GM19463 (cell line): ENCODE measurements at regions not wholly inside any gene's neighbourhood (a gene's known extent, or its start where the extent isn't known, plus 50 kb on each side); places are given as distances from the start of the nearest gene placed in this dataset.

Experiments
- ATAC-seq: cut with Tn5 transposase; IDR thresholded peaks from one replicate; pipeline ENCODE4 v1.9.1; 2021; ENCODE audit warnings: mild to moderate bottlenecking, moderate library complexity; ENCODE audit not compliant: unreplicated experiment

DNA sequence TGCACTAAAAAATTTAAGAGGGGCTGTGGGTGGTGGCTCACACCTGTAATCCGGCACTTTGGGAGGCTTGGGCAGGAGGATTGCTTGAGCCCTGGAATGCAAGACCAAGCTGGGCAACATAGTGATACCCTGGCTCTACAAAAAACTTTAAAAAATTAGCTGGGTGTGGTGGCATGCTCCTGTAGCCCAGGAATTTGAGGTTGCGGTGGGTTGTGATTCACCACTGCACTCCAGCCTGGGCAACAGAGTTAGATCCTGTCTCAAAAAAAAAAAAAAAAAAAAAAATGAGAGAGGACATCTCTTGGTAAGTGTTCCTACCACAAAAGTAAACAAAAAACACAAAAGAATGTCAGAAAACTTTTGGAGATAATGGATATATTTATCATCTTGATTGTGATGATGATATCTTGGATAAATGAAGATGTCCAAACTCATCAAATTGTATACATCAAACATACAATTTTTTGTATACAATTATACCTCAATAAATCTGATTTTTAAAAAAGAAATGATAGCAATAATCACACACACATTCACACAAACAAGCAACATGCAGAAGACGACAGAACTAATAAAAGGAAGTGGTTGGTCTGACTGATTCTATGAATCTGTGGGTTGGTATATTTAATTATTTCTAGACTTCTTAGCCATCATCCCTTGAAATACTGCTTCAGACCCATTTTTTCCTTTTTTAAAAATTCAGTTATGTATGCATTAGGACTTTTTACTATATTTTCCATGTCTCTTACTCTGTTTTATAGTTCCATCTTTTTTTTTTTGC, 465.9 kb downstream of the PLA2G4A start:
- no peak for ATAC-seq

GRCh38 chr1:187300081-187300480, 471.3 kb downstream of the PLA2G4A start:
- ATAC-seq: no peak

DNA sequence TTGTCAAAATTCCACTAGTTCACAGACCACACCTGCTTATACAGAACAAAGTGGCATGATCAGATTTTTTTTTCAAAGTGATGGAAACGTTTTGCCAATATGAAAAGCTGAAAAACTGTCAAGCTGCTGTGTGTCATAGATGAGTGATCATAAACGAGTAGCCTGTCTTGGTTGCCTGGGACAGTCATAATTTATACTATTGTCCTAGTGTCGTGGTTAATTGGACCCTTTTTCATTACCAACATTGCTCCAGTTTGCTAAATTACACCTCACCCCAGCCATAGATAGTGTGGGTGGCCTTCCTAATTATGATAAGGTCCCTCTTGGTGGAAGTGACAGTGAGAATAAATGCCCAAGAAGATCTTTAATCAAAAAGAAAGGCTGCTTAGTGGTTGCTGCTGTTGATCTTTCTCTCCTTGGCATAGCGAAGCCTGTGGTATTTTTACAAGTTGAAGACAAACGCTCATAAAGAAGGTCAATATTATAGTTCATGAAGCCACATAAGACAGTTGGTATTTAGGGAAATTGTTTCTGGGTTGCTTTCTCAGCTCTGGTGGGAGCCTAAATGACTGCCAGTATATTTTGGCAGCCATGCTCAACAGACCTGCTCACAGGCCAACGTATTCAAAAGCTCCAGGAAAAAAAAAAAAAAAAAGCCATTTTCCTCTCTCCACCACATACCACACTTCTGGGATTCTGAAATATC, 478.1 kb downstream of the PLA2G4A start:
- no peak for ATAC-seq

- ATAC-seq: no peak
These were observed 481.4 kb downstream of the PLA2G4A start for GRCh38 chr1:187310038-187310631.

- no peak for ATAC-seq
These were observed 484.4 kb downstream of the PLA2G4A start for GRCh38 chr1:187313115-187313514.

DNA sequence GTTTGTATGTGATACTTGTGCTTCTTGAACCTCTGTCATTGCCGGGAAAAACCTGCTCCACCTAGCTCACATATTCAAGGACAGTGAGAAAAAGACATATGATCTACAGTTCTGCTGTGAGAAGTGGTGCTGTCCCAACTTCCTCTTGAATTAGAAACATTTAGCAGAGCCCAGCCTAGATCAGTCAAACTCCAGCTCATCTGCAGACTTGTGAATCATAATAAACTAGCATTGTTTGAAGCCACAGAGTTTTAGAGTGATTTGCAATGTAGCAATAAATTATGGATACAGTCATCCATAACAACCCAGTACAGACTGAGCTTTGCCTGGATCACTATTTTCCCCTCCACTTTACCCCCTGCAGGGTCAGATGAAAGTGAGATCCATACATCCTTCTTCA, 497.8 kb downstream of the PLA2G4A start:
- no peak for ATAC-seq

GRCh38 chr1:187336441-187337168, 507.9 kb downstream of the PLA2G4A start:
- ATAC-seq: no peak

GRCh38 chr1:187338762-187339412, 510.1 kb downstream of the PLA2G4A start:
- no peak for ATAC-seq

DNA sequence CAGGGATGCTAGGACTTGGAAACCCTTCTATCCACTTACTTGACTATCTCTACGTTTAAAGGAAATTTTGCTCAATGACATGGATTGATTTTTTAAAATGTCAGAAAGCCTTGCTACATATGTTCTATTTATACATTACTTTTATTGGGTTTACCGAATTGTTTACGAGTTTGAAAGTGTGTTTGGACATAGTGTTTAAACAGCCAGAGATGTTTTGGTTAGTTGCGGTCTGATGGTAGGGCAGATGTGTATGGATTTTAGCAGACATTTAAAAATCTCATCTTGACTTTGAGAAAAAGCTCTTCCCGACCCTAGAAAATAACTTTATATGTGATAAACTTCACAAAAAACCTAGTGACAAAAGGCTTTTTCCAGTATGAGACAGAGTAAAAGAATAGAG, 513.7 kb downstream of the PLA2G4A start:
- ATAC-seq: no peak

DNA sequence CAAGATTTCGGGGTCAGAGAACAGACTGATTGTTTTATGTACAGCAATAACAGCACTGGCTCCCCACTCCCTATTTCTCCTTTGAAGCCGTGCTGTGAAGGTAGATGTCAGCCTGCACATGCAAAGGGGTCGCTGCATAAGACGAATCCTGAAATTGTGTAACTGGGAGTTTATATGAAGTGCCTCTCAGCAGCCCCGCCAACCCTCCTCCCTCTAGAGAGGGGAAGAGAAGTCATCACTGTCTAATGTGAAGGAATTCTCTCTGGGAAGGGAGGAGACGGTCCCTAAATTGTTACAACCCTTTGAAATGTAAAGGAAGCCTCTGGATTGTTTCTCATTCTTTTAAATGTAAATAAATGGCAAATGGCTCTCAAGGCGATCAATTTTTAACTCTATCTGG, 545.3 kb downstream of the PLA2G4A start:
- no peak for ATAC-seq

- no peak for ATAC-seq
These were observed 546.0 kb downstream of the PLA2G4A start for GRCh38 chr1:187374742-187375141.

DNA sequence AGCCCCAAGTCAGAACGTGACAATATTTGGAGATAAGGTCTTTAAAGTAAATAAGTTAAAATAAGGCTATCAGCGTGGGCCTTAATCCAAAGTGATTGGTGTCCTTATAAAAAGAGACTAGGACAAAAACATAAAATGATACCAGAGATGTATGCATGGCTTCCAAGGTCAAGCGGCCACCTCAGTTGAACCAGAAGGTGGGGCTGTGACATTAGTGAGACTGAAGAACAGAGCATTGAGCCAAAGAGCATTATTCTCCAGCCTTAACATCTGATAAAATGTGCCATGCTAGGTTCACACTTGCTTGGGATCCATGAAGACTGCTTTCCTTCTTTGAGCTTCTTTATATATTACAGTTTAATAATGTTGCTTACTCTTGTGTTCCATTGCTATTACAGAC, 554.6 kb downstream of the PLA2G4A start:
- no peak for ATAC-seq

GRCh38 chr1:187384504-187384903, 555.8 kb downstream of the PLA2G4A start:
- ATAC-seq: peak; percentile 88

DNA sequence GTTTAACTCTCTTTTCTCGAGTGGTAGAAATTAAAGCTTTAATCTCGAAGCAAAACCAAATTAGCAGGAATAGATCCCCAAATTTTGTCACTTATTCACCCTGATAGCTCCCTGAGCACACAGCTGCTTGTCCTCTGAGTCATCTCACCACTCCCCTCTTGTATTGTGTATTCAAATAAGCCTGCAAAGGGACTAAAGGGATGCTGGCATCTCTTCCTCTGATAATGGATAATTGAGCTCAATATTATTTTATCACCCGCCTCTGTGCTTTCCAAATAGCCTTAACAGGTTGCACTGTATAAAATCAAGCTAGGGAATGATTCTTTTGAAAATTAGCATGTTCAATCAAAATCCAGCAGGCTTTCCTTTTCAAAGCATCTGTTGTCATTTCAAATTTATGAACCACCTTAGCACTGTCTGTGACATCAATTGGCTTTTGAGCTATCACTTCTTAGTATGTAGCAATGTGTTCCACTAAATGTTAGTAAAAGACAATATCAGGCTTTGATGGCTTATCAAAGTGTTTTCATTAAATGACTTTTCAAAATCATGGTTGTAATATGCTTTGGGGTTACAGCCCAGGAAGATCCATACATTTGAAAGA, 561.6 kb downstream of the PLA2G4A start:
- no peak for ATAC-seq

- no peak for ATAC-seq
These were observed 567.5 kb downstream of the PLA2G4A start for GRCh38 chr1:187396226-187396625.

GRCh38 chr1:187396929-187397796, 568.4 kb downstream of the PLA2G4A start:
- ATAC-seq: no peak

GRCh38 chr1:187408212-187409004, 579.7 kb downstream of the PLA2G4A start:
- no peak for ATAC-seq

- no peak for ATAC-seq
These were observed 580.6 kb downstream of the PLA2G4A start for GRCh38 chr1:187409341-187409740.

DNA sequence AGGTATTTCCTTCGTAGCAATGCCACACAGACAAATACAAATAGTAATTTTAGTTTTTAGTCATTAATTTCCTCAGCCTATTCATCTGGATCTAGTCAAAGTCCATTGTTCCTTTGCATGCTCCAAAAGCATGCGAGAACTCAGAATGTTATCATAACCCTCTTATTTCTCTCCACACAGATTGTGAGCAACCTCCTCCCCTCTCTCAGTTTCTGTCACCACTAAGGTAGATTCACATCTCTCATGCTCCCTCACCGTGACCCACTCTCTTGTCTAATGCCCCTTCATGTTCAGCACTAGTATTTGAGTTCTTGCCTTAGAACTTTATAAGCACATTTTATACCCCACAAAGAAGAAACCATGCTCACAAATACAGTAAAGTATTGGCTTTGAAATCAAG, 582.4 kb downstream of the PLA2G4A start:
- no peak for ATAC-seq
